DOHH2 (cell line): ENCODE measurements at regions not wholly inside any gene's neighbourhood (a gene's known extent, or its start where the extent isn't known, plus 50 kb on each side); places are given as distances from the start of the nearest gene placed in this dataset.

Source experiments
- H3F3A ChIP-seq: fragments of 200-600 bp; sonication (generic), shearing (Covaris generic); 2 replicates; pipeline ENCODE4 v1.6.0; 2016; ENCODE audit warnings: antibody characterized with exemption, mild to moderate bottlenecking; ENCODE audit not compliant: control insufficient read depth, insufficient read depth
- H3K27ac ChIP-seq: fragments of 200-600 bp; sonication (generic); 2 replicates; pipeline ENCODE4 v1.5.1; 2014; ENCODE audit warnings: low read depth, mild to moderate bottlenecking, low read length, moderate library complexity
- H3K27me3 ChIP-seq: fragments of 200-600 bp; sonication (generic); 2 replicates; pipeline ENCODE4 v1.6.1; 2014; ENCODE audit warnings: mild to moderate bottlenecking, low read length, mixed read lengths; ENCODE audit not compliant: control insufficient read depth
- H3K36me3 ChIP-seq: fragments of 200-600 bp; sonication (generic); 2 replicates; pipeline ENCODE4 v1.6.1; 2014; ENCODE audit warnings: mild to moderate bottlenecking, low read length, moderate library complexity, mixed read lengths; ENCODE audit not compliant: control insufficient read depth
- H3K4me1 ChIP-seq: fragments of 200-600 bp; sonication (generic); 2 replicates; pipeline ENCODE4 v1.6.1; 2014; ENCODE audit warnings: mild to moderate bottlenecking, low read length, mixed read lengths; ENCODE audit not compliant: control insufficient read depth
- H3K4me2 ChIP-seq: fragments of 200-600 bp; sonication (generic); 2 replicates; pipeline ENCODE4 v1.6.0; 2014; ENCODE audit warnings: mild to moderate bottlenecking, low read length, moderate library complexity
- H3K4me3 ChIP-seq: fragments of 200-600 bp; sonication (generic); 2 replicates; pipeline ENCODE4 v1.5.1; 2014; ENCODE audit warnings: mild to moderate bottlenecking, low read length, mixed read lengths
- H3K79me2 ChIP-seq: fragments of 200-600 bp; sonication (generic); 2 replicates; pipeline ENCODE4 v1.6.1; 2014; ENCODE audit warnings: mild to moderate bottlenecking, low read length, mixed read lengths; ENCODE audit not compliant: control insufficient read depth
- H3K9me2 ChIP-seq: fragments of 200-600 bp; sonication (generic); replicated peaks from 2 replicates; pipeline ENCODE4 v1.6.1; 2014; ENCODE audit warnings: mild to moderate bottlenecking, low read length, mixed read lengths; ENCODE audit not compliant: control insufficient read depth
- H3K9me3 ChIP-seq: fragments of 200-600 bp; sonication (generic); 2 replicates; pipeline ENCODE4 v1.6.1; 2014; ENCODE audit warnings: antibody characterized with exemption, low read length, mixed read lengths; ENCODE audit not compliant: control insufficient read depth, insufficient read depth
- H4K20me1 ChIP-seq: fragments of 200-600 bp; sonication (generic); 2 replicates; pipeline ENCODE4 v1.6.0; 2014; ENCODE audit warnings: low read depth, mild to moderate bottlenecking, antibody characterized with exemption, low read length, moderate library complexity; ENCODE audit not compliant: control insufficient read depth, insufficient read depth
- CTCF ChIP-seq: fragments of 200-600 bp; sonication (generic); IDR thresholded peaks from one replicate; pipeline ENCODE4 v1.5.1; 2014; ENCODE audit warnings: antibody characterized with exemption, mild to moderate bottlenecking, low read depth, low read length; ENCODE audit not compliant: poor library complexity, severe bottlenecking
- EZH2phosphoT487 ChIP-seq: fragments of 200-600 bp; sonication (generic); IDR thresholded peaks from 2 replicates; pipeline ENCODE4 v1.6.1; 2017; ENCODE audit warnings: borderline replicate concordance, mild to moderate bottlenecking, antibody characterized with exemption, low read length, moderate library complexity, mixed read lengths

- Histone ChIP-seq H3K27me3 (peaks cover 26% of the 10 kb centered on the region), H3K4me3 (no peak overlapping the region), H3K36me3 (no peaks in the 10 kb centered on the region), H3K79me2 (no peaks in the 10 kb centered on the region), H3K4me2 (no peak overlapping the region), H4K20me1 (no peaks in the 10 kb centered on the region), H3K9me3 (no peaks in the 10 kb centered on the region), H3K4me1 (no peaks in the 10 kb centered on the region), H3K27ac (no peak overlapping the region), H3K9me2 (no peaks in the 10 kb centered on the region), H3F3A (no peaks in the 10 kb centered on the region)
- no peak for TF ChIP-seq EZH2phosphoT487
- TF ChIP-seq CTCF, result no peak
Observed at GRCh38 chr7:45238806-45239205, 81.2 kb downstream of the RAMP3 start.

- Histone ChIP-seq H3K27me3 (peaks cover 24% of the 10 kb centered on the region), H3K36me3 (no peaks in the 10 kb centered on the region), H3K4me3 (no peak overlapping the region)
Observed at GRCh38 chr7:45239486-45239885, 81.9 kb downstream of the RAMP3 start.

GRCh38 chr7:45240273-45240771 lies 82.7 kb downstream of the RAMP3 start:
- Histone ChIP-seq H3K4me3 (no peak overlapping the region), H3K27me3 (peaks cover 24% of the 10 kb centered on the region), H3K9me2 (no peaks in the 10 kb centered on the region), H3K27ac (no peak overlapping the region), H3K9me3 (no peaks in the 10 kb centered on the region), H3K4me1 (no peaks in the 10 kb centered on the region), H3K36me3 (no peaks in the 10 kb centered on the region), H3K79me2 (no peaks in the 10 kb centered on the region), H4K20me1 (no peaks in the 10 kb centered on the region), H3F3A (no peaks in the 10 kb centered on the region), H3K4me2 (no peak overlapping the region)
- TF ChIP-seq CTCF (no peak), EZH2phosphoT487 (no peak)

More at GRCh38 chr7:45239486-45239885, 81.9 kb downstream of the RAMP3 start:
- Histone ChIP-seq H3K27ac (no peak overlapping the region), H3K4me2 (no peak overlapping the region), H3K9me2 (no peaks in the 10 kb centered on the region), H4K20me1 (no peaks in the 10 kb centered on the region), H3K79me2 (no peaks in the 10 kb centered on the region), H3K4me1 (no peaks in the 10 kb centered on the region), H3F3A (no peaks in the 10 kb centered on the region), H3K9me3 (no peaks in the 10 kb centered on the region)
- no peak for TF ChIP-seq CTCF
- TF ChIP-seq EZH2phosphoT487, result no peak
